ENCODE measurements at regions not wholly inside any gene's neighbourhood (a gene's known extent, or its start where the extent isn't known, plus 50 kb on each side); places are given as distances from the start of the nearest gene placed in this dataset.

DNA sequence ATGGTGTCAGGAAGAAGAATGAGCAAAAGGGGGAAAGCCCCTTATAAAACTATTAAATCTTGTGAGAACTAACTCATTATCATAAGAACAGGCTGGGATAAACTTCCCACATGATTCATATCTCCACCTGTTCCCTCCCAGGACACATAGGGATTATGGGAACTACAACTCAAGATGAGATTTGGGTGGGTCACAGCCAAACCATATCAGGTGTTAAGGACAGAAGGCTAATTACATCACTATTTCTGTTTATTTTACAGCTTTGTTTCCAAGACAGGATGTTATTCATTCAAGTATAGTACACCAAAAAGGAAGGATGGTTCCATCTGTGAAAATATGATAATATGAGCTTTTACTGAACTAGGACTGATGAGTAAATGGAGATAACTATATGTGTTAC, 63.7 kb upstream of the ARSJ start:
- no peak overlapping the region for H3K9ac ChIP-seq (replicated peaks in 1 of 4; ENCODE audit: extremely low read depth in 1 of 4, low read depth in 3 of 4, low read length in 3 of 4)
- no peak overlapping the region for H3K4me3 ChIP-seq (ENCODE audit: extremely low read depth in 1 of 4, insufficient read depth in 2 of 4, low read depth in 3 of 4, low read length in 4 of 4)
- no peaks in the 10 kb centered on the region for H3K79me1 ChIP-seq (ENCODE audit: low read depth, low read length)
- TF ChIP-seq TCF12 (IDR thresholded peaks at IDR 0.05; ENCODE audit: low read depth, low read length) (no peak), CHD2 (IDR thresholded peaks at IDR 0.05; ENCODE audit: low read length) (no peak), CBX5 (IDR thresholded peaks at IDR 0.05; ENCODE audit: low read depth, low read length) (no peak), SIN3A (conservative IDR thresholded peaks at IDR 0.05 in 1 of 2, IDR thresholded peaks at IDR 0.05 in 1 of 2; ENCODE audit: low read depth in 1 of 2, low read length in 2 of 2) (no peak), SP4 (IDR thresholded peaks at IDR 0.05; ENCODE audit: low read length) (no peak)
- no peaks in the 10 kb centered on the region for H3K36me3 ChIP-seq (ENCODE audit: control insufficient read depth in 2 of 4, insufficient read depth in 4 of 4, low read length in 3 of 4)
- no peak overlapping the region for H4K8ac ChIP-seq (ENCODE audit: extremely low read depth, insufficient read depth, low read length)
- no peak overlapping the region for H3K27ac ChIP-seq (ENCODE audit: low read depth, low read length)
- H3K23ac ChIP-seq (ENCODE audit: insufficient read length), result no peak overlapping the region
- H3K4me2 ChIP-seq (ENCODE audit: insufficient read depth in 1 of 2, low read depth in 2 of 2, low read length in 2 of 2), result no peak overlapping the region
- no peak overlapping the region for H2BK12ac ChIP-seq (ENCODE audit: low read depth, low read length)
- no peaks in the 10 kb centered on the region for H3K79me2 ChIP-seq (ENCODE audit: control insufficient read depth in 1 of 2, insufficient read depth in 2 of 2, low read length in 2 of 2)
- no peaks in the 10 kb centered on the region; a peak in 1 of 4 replicates for H3K9me3 ChIP-seq (ENCODE audit: insufficient read depth in 2 of 2, low read depth in 1 of 2, low read length in 1 of 2)
- no peaks in the 10 kb centered on the region for H4K20me1 ChIP-seq (replicated peaks in 1 of 2; ENCODE audit: control insufficient read depth in 1 of 2, insufficient read depth in 2 of 2, low read length in 2 of 2)
- ChIA-PET CTCF (ENCODE audit: partially characterized antibody) (no interaction called here), POLR2A (ENCODE audit: partially characterized antibody) (no interaction called here)
- H2BK120ac ChIP-seq (replicated peaks; ENCODE audit: low read depth, low read length), result no peak overlapping the region
- H3K4ac ChIP-seq (replicated peaks; ENCODE audit: insufficient read length, low read depth, low read length), result no peak overlapping the region
- H2AK5ac ChIP-seq (ENCODE audit: low read depth, low read length), result no peak overlapping the region
- H4K5ac ChIP-seq (ENCODE audit: insufficient read length, low read depth, low read length), result no peak overlapping the region
- H3K27me3 ChIP-seq (replicated peaks in 1 of 4; ENCODE audit: control insufficient read depth in 3 of 4, extremely low read depth in 1 of 4, insufficient read depth in 3 of 4, low read length in 3 of 4), result no peaks in the 10 kb centered on the region
- no peak overlapping the region for H3K56ac ChIP-seq (replicated peaks; ENCODE audit: insufficient read length, low read depth, low read length)
- DNase-seq (ENCODE audit: low read depth in 1 of 2, low spot score in 2 of 2) (no peak), FAIRE-seq (no peak)
- no peak overlapping the region for H2AFZ ChIP-seq (ENCODE audit: low read length)
- no peak overlapping the region for H2BK5ac ChIP-seq (ENCODE audit: low read depth, low read length)
- no peak overlapping the region for H2BK15ac ChIP-seq (ENCODE audit: low read length)
- no peak overlapping the region for H3K14ac ChIP-seq (ENCODE audit: insufficient read length)
- no peaks in the 10 kb centered on the region for H3K4me1 ChIP-seq (replicated peaks in 1 of 4; ENCODE audit: control insufficient read depth in 3 of 4, insufficient read depth in 4 of 4, low read length in 3 of 4)
- no peak overlapping the region for H2BK20ac ChIP-seq (ENCODE audit: low read length)
- no peak overlapping the region for H4K91ac ChIP-seq (replicated peaks; ENCODE audit: insufficient read length, low read length)
- H3K23me2 ChIP-seq (ENCODE audit: low read depth, low read length), result no peaks in the 10 kb centered on the region
- no peak overlapping the region for H3K18ac ChIP-seq (ENCODE audit: extremely low read depth, low read length)

Data from H1 (cell line).